ENCODE measurements at regions not wholly inside any gene's neighbourhood (a gene's known extent, or its start where the extent isn't known, plus 50 kb on each side); places are given as distances from the start of the nearest gene placed in this dataset.

DNA sequence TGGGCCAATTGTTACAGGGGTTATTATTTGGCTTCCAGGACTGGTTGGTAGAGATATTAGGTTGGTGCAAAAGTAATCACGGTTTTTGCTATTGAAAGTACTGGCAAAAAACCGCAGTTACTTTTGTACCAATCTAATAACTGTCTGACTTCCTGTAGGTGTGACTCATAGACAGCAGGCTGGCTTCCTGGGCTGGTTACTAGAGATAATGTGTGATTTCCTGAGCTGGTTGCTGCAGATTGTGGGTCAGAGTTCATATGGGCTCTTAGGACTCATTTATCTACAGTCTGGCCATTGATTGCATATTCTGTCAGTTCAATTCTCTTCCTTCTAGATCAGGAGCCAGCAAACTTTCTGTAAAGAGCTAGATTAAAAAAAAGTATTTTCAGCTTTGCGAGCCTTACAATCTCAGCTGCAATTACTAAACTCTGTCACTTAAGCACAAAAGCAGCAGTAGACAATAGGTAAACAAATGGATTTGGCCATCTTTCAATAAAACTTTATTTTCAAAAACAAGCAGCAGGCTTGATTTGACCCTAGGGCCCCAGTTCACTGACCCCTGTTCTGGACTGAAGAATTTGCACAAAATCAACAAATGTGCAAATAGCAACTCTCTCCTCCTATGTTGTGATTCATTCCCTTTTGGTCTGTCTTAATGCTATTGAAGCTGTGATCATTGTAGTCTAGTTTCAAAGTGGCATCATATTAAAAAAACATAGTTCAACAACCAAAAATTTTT, 50.8 kb upstream of the BOD1L1 start (continued):
- TF ChIP-seq, protein P1, sequence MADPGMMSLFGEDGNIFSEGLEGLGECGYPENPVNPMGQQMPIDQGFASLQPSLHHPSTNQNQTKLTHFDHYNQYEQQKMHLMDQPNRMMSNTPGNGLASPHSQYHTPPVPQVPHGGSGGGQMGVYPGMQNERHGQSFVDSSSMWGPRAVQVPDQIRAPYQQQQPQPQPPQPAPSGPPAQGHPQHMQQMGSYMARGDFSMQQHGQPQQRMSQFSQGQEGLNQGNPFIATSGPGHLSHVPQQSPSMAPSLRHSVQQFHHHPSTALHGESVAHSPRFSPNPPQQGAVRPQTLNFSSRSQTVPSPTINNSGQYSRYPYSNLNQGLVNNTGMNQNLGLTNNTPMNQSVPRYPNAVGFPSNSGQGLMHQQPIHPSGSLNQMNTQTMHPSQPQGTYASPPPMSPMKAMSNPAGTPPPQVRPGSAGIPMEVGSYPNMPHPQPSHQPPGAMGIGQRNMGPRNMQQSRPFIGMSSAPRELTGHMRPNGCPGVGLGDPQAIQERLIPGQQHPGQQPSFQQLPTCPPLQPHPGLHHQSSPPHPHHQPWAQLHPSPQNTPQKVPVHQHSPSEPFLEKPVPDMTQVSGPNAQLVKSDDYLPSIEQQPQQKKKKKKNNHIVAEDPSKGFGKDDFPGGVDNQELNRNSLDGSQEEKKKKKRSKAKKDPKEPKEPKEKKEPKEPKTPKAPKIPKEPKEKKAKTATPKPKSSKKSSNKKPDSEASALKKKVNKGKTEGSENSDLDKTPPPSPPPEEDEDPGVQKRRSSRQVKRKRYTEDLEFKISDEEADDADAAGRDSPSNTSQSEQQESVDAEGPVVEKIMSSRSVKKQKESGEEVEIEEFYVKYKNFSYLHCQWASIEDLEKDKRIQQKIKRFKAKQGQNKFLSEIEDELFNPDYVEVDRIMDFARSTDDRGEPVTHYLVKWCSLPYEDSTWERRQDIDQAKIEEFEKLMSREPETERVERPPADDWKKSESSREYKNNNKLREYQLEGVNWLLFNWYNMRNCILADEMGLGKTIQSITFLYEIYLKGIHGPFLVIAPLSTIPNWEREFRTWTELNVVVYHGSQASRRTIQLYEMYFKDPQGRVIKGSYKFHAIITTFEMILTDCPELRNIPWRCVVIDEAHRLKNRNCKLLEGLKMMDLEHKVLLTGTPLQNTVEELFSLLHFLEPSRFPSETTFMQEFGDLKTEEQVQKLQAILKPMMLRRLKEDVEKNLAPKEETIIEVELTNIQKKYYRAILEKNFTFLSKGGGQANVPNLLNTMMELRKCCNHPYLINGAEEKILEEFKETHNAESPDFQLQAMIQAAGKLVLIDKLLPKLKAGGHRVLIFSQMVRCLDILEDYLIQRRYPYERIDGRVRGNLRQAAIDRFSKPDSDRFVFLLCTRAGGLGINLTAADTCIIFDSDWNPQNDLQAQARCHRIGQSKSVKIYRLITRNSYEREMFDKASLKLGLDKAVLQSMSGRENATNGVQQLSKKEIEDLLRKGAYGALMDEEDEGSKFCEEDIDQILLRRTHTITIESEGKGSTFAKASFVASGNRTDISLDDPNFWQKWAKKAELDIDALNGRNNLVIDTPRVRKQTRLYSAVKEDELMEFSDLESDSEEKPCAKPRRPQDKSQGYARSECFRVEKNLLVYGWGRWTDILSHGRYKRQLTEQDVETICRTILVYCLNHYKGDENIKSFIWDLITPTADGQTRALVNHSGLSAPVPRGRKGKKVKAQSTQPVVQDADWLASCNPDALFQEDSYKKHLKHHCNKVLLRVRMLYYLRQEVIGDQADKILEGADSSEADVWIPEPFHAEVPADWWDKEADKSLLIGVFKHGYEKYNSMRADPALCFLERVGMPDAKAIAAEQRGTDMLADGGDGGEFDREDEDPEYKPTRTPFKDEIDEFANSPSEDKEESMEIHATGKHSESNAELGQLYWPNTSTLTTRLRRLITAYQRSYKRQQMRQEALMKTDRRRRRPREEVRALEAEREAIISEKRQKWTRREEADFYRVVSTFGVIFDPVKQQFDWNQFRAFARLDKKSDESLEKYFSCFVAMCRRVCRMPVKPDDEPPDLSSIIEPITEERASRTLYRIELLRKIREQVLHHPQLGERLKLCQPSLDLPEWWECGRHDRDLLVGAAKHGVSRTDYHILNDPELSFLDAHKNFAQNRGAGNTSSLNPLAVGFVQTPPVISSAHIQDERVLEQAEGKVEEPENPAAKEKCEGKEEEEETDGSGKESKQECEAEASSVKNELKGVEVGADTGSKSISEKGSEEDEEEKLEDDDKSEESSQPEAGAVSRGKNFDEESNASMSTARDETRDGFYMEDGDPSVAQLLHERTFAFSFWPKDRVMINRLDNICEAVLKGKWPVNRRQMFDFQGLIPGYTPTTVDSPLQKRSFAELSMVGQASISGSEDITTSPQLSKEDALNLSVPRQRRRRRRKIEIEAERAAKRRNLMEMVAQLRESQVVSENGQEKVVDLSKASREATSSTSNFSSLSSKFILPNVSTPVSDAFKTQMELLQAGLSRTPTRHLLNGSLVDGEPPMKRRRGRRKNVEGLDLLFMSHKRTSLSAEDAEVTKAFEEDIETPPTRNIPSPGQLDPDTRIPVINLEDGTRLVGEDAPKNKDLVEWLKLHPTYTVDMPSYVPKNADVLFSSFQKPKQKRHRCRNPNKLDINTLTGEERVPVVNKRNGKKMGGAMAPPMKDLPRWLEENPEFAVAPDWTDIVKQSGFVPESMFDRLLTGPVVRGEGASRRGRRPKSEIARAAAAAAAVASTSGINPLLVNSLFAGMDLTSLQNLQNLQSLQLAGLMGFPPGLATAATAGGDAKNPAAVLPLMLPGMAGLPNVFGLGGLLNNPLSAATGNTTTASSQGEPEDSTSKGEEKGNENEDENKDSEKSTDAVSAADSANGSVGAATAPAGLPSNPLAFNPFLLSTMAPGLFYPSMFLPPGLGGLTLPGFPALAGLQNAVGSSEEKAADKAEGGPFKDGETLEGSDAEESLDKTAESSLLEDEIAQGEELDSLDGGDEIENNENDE (IDR thresholded peaks at IDR 0.05; ENCODE audit: insufficient replicate concordance, low read length) = no peak
- TF ChIP-seq RFX5 (IDR thresholded peaks at IDR 0.05; ENCODE audit: borderline replicate concordance, low read depth, low read length) (no peak), SIRT6 (IDR thresholded peaks at IDR 0.05; ENCODE audit: low read length) (no peak), CBX8 (IDR thresholded peaks at IDR 0.05; ENCODE audit: borderline replicate concordance, low read depth, low read length) (no peak), BRCA1 (IDR thresholded peaks at IDR 0.05; ENCODE audit: low read depth, low read length) (no peak), RNF2 (IDR thresholded peaks at IDR 0.05; ENCODE audit: borderline replicate concordance, low read depth, low read length, missing control alignments, poor library complexity, severe bottlenecking) (no peak), TAF1 (IDR thresholded peaks at IDR 0.05; ENCODE audit: low read depth, low read length) (no peak), POLR2AphosphoS5 (IDR thresholded peaks at IDR 0.05; ENCODE audit: low read depth, low read length) (no peak), TAF7 (optimal IDR thresholded peaks at IDR 0.05; ENCODE audit: borderline replicate concordance, low read depth, low read length) (no peak), RBBP5 (IDR thresholded peaks at IDR 0.05; ENCODE audit: borderline replicate concordance, low read depth, low read length) (no peak), MAFK (IDR thresholded peaks at IDR 0.05; ENCODE audit: low read depth, low read length) (no peak)

Measured in H1 (cell line).